ENCODE measurements at regions not wholly inside any gene's neighbourhood (a gene's known extent, or its start where the extent isn't known, plus 50 kb on each side); places are given as distances from the start of the nearest gene placed in this dataset.

DNA sequence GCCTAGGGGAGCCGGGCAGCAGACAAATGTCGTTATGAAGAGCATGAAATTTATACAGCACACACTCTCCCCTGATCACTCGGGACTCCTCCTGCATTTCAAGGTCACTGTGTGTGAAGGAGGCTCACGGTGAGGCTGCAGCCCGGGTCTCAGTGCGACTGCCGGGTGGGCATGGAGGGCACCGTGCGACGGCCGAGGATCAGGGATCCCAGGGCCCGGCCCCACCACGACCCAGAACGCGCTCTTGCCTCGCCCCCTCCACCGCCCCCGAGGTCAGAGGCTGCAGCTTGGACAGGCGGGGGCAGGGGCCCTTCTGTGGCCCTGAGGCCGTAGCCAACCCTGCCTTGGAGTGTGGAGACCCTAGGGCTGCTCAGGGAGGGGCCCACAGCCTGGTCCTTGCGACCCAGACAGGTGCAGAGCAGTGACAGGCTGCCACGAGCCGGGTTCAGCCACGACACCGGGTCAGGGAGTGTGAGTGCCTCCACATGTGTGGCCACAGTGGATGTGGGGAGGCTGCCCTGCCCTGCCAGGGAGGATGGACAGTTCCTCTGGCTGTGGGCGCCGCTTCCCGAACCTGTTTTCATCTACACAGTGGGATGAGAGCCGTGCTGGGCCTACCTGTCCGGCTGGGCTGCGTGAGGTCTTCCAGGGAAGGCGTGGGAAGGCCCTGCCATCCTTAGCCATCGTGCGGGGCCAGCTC lies 89.3 kb upstream of the NKX1-1 start:
- DNase-seq: no peak

DNA sequence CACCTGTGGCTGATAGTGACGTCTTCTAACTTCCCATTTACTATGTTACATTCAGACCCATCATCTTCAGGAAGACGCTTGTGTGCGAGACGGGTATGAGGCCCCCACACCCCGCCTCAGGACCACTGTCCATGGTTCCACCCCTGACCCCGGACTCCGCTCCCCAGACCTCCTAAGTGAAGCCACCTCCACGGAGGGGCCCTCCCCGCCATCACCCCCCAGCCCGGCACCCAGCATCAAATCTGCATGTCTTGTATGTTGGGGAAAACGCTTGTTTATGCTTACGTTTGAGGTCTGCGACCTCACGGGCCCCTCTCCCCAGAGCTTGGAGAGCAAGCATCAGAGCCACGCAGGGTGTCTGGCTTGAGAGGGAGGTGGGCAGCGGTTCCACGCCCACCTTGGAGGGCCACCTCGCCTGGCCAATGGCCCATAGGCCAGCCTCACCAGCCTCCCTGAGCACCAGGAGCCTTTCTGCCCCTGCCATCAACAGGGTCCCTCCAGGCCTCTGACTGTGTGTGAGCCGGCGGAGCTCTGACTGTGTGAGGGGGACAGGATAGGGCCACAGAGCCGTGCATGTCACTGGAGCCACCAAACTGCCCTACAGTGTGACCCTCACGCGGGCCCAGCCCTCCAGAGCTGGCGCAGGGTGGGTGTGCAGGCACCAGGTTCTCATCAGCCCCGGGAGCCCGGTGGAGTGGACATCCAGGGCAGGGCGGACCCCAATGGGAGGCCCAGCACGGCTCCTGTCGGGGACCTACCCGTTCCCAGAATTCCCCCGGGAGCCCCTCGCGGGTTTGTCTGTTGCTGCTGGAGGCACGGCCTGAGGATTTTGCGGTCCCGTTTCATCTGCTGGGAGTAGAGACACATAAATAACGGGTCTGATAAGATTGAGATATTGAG lies 88.4 kb upstream of the NKX1-1 start:
- DNase-seq: no peak

DNA sequence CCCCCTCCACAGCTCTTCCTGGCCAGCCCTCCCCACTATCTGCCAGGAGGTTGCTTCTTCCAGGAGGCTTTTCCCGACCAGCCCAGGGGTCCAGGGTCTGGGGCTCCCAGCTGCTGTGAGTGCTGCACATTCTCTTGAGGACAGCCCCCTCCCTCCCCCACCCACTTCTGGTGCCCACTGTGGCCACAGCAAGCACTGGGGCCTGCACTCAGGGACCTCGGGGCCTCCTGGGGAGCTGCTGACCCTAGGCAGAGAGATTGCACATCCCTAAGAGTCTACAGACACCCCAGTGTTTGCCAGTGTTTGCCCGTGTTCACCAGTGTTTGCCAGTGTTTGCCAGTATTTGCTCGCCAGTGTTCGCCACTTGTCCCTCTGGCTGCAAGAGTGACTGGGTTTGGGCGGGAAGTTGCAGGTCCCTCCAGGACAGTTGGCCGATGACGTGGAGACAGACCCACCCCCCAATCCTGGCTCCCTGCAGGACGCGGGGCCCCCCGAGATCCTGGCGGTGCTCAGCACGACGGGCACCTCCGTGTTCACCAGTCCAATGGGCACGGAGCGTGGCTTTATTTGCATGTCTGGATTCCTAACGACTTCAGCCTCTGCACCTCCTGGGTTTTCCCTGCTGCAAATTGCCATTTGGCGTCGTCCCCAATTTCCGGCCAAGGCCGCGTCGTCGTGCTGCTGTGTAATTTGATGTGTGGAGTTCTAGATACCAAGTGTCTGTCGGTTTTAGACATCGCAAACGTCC lies 87.5 kb upstream of the NKX1-1 start:
- DNase-seq: no peak

DNA sequence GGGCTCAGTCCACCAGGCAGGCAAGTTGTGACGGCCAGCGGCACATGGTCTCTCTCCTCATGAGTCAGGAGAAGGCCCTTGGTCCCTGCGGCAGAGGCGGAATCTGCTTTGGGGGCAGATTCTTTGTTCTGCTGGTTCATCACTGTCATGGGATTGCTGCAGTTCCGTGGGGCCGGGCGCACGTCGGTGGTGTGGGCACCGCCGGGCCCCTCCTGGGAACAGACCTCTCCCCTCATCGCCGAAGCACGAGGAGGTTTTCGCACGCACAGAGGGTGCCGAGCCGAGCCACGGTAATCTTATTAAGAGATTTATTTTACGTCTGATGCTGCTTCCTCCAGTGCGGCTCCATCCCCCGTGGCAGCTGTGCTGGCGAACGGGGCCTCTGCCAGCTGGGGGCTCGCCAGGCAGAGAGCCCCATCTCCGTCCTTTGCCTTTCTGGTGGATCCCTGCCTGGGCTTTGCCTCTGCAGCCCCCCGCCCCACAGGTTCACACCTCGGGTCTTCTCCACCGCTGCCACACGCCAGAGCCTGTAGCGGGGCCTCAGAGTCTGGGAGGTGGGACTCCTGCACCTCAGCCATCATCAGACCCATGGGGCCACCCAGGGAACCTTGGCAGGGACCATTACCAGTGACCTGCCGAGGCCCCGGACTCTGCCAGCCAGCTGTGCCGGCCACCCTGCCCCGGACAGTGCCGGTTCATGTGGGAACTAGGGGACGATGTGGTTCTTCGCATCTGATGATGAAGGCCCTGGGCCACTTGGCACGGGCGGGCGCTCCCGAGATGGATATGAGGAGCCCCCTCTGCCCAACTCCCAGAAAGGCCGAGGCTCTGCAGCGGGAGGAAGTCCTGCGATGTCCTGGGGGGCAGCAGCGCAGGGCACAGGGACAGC lies 86.7 kb upstream of the NKX1-1 start:
- no peak for DNase-seq

DNA sequence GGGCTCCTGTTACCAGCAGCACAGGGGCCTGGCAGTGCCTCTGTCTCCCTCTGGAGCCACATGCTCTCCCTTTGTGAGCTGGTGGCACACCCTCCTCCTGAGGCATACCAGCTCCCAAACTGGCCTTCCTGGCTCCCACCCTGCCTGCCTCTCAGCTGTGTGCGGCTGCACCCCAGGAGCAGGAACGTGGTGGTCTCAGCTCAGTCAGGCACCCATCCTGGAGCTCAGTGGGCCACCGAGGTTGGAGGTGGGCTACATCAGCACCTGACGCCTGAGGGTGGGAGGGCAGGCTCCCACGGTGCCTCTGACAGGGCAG lies 85.9 kb upstream of the NKX1-1 start:
- DNase-seq: no peak

DNA sequence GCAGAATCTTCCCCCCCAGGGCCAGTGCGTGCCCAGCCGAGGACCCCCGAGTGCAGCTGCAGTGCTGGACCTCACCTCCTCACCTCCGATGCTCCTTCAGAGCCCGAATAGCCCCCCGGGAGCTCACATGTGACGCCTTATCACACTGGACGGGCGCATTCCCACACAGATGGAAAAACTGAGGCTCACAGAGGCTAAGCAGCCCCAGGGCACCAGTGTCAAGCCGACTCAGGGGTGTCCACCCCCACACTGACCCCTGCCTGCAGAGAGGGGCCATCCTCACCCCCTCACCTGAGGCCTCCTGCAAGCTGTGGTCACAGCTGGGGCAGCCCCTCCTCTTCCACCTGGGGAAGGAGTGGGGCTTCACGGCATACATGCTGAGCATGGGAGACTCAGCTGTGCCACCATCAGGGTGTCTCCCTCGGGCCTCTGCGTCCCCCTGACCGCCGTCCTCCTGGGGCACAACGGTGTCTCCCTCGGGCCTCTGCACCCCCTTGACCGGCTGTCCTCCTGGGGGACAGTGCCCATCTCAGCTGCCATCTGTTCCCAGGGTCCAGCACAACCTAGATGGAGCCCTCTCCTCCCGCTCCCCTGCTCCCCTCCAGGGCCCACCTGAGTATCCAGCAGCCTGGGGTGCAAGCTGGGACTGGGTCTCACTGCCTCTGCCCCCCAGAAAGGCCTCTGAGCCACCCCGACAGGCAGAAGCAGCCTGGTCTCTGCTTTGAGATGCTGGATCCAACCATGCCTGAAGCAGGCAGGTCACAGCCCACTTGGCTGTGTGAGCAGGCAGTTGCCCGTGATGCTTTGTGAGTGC lies 85.3 kb upstream of the NKX1-1 start:
- DNase-seq: no peak

DNA sequence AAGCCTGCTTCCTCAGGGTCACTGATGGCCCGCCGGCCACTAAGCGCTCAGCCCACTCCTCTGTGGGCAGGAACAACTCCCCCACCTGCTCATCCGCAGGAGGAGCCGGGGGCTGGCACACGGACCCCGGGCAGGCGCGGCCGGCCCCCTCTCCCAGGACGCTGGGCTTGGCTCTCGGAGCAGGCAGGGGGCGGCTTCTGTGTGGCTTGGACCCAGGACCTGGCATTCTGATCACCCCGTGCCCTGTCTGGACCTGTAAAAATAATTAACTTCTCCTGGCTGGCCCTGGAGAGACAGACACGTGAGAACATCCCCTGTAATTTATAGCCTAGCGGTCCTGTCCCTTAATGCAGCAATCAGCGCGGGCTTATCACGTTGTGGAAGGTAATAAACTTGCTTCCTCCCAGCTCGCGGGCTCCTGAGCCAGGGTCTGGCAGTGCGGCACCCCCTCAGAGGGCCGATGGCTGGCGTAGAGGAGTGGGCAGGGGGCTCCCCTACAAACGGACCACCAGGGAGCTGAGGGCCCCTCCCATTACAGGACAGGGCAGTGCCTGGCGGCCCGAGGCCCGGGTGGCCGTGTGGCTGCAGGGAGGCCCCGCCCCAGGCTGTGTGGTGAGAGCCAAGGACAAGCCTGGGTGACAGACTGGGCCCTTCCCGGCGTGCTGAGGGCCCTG lies 84.5 kb upstream of the NKX1-1 start:
- DNase-seq: no peak

DNA sequence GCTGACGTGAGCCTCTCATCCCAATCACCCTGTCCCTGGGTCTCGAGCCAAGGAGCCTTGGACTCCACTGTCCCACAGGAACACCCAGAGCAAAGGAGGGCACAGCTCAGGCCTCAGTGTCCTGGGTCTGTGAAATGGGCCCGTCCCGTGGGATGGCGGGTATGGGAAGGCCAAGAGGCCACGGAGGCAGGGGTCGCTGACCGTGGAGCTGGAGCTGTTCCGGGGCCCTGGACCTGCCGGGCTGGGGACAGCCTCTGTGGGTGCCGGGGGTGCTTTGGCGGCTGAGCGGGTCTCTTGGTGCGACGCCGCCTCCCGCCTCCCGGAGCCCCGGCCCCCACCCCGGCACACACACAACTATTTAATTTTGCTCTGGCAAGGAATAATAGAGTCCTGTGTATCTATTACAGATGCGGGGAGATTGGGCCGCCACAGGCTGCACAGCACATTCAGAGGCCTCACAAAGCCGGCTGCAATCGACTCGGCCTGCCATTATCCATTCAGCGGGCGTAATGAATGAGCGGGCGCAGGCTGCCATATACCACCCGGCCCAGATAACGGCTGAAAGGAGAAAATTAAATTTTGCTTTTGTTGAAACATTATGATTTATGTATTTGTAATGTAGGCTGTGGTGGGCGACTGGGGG lies 83.9 kb upstream of the NKX1-1 start:
- no peak for DNase-seq

DNA sequence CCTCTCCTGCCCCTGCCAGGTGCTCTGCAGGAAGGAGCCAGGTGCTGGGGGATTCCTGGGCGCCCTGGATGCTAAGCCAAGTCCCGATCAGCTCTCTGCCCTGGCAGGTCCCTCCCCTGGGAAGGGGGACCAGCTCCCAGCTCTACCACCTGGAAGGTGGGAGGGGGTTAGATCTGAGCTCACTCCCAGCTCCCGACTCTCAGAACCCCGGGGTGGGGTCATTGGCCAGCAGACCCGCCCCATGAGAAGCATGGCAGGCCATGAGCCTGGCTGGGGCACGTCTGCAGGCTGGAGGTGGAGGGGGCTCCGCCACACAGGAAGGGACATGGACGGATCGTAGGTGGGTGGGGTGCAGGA lies 83.4 kb upstream of the NKX1-1 start:
- DNase-seq: no peak

DNA sequence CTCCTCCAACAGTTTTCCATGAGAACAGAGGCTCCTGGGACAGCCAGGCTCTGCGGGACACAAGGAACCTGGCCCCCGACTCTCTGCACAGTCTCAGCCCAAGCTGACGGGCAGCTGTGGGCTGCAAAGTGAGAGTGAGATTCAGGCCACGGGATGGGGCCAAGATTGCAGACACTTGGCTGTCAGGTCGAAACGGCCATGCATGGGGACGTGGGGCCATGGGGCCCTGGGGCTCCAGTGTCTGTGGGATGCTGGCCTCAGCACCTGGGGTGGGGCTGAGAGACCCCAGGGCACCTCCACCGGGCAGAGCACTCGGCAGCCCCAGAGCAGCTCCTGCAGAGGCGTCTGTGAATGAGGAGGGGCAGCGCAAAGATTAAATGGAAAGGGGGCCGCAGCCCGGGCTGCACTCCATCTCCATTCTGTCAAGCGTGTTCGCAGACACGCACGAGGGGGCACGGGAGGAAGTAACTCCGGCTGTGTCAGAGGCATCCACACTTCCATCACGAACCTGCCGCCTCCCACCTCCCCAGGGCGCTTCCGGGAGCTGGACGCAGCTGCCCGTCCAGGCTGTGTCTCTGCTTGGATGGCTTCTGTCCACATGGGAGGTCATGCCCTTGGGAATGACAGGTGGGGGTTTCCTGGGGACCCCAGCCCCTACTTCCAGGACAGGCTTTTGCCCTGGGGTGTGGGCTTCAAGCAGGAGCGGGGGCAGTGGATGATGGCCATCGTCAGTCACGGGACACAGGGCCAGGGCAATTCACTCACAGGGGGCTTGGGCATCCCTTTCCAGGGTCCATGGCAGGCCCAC lies 82.8 kb upstream of the NKX1-1 start:
- DNase-seq: no peak

DNA sequence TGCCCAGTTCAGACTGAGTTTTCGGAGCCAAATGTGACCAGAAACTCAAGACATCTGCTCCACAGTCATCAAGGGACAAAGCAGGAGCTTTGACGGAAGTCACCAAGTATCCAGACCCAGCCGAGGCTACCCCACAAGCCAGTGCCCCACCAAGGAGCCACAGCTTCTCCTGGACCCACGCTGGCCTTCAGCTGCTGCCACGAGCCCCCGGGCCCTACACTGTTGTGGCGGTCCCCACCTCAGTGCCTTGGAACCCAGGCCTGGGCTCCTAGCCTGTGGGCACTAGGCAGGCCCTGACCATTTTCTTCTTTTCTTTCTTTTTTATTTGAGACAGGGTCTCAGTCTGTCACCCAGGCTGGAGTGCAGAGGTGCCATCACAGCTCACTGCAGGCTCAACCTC lies 82.1 kb upstream of the NKX1-1 start:
- no peak for DNase-seq

DNA sequence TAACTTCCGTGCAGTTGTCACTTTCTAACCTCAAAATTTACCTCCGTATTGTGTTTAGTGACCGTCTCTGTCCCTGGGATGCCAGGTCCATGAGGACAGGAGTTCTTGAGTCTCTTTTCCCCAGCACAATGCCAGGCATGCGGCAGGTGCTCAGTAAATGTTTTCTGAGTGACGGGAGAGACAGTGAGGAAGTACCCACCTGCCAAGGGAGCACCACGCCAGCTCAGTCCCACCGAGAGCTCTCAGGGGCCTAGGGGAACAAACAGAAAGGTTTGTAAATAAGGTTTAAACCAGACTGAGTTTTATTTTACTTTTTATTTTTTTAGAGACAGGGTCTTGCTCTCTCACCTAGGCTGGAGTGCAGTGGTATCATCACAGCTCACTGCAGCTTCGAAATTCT lies 81.5 kb upstream of the NKX1-1 start:
- no peak for DNase-seq

DNA sequence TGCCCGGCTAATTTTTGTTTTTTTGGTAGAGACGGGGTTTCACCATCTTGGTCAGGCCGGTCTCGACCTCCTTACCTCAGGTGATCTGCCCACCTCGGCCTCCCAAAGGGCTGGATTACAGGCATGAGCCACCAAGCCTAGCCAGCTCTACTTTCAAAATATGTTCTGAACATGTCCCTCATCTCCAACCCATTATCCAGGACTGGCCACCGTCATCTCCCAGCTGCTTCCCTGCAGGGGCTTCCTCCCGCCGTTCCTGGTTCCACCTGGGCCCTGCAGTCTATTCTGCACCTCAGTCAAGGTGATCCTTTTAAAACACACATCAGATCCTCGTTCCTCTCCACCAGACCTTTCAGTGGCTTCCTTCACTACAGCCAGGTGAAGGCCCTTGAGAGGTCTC lies 80.9 kb upstream of the NKX1-1 start:
- DNase-seq: no peak

DNA sequence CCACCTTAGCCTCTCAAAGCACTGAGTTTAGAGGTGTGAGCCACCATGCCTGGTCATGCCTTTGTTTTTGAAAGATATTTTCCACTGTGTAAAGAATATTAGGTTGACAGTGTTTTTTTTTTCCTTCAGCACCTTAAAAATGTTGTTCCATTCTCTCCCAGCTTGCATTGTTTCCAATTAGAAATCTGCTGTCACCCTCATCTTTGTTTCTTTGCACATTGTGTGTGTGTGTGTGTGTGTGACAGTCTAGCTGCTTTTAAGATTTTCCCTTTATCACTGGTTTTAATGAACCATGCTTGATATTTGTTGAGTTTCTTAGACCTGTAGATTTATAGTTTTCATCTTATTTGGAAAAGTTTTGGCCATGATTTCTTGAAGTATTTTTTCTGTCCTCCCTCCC lies 79.0 kb upstream of the NKX1-1 start:
- DNase-seq: no peak

DNA sequence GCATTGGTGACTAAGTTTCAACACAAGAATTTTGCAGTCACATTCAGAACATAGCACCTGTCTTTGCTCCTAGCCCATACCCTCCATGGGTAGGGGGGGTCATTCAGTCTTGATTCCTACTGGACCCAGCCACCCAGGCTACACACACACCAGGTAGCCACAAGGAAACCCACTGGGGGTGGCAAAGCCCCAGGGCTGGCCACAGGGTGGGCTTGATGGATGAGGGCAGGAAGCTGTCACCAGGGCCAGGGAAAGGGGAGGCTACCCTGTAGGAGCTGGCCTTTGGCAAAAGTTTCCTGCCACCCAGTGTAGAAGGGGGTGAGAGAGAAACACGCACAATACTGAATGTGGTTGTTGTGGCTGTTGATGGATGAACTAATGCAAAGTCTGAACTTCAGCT lies 74.5 kb upstream of the NKX1-1 start:
- no peak for DNase-seq

DNA sequence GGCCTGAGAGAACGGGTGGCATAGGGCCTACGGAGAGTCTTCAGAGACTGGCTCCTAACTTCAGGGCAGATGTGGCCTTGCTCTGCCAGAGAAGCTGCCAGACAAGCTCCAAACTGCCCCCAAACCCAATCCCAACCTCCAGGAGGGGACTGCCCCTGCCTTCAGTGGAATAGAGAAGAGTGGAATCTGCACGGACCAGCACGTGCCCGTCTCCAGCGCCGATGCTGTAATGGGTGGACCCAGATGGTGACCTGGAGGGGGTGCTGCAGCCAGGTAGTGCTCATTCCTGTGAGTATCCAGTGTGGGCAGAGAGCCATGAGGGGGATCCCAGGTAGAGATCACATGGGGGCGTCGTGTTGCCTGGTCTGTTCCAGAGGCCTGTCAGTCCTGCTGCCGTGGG lies 73.2 kb upstream of the NKX1-1 start:
- DNase-seq: no peak

DNA sequence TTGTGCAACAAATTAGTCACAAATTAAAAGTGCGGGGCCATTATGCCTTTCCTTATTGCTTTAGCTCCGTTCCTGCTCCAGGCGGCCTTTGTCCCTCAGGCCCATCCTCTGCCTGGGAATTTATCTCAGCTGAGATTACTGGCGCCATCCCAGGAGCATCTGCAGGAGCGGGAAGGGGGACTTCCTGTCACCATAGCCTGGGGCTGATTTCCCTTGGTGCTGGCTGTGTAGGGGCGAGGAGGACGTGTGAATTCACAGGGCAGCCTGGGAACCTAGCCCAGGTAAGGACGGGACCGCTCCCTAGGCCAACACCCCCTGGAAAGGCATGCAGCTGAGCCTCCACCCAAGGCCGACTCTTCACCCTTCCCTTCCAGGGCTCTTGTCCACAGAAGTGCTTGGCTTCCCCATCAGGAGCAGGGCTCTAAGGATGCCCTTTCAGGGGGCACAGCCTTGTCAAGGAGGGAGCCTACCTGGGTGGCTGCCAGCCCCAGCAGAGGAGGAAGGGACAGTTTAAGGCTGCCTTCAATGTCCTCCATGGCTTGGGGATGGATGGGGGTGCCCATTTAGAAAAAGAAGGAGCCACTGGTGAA lies 72.6 kb upstream of the NKX1-1 start:
- no peak for DNase-seq

DNA sequence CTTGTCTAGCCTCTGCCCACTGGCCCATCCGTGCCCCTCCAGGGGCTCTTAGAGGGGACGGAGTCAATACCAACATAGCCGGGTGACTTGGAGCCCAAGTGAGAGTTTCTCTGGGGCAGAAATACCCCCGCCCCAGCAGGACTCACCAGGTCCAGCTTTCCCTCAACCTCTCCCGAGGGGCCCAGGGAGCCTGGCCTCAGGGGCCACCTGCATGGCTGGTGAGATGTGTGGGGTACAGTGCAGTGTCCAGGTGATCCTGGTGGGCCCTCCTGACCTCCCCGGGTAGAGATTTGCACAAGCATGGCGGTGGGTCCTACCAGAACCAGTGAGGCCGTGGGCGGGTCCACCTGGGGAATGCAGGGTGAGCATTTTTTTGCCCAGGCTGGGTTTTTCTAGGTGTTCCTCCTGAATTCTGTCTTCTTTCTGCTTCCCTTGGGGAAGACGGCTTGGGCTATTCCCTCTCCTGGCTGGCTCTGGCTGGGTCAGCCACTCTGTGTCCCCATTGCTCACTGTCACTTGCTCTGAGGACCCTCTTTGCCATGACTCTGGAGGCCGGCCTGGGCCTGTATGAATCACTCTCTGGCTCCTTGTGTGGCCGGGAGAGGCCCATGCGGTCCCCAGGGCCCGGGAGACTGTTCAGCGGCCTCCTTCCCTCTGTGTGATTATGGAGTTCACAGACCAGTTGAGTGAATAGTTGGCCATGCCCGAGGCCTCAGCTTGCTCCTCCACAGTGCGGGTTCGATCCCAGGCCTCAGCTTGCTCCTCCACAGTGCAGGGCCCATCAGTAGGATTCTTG lies 71.0 kb upstream of the NKX1-1 start:
- DNase-seq: no peak

Data from left kidney (tissue), 1 donor.